ENCODE measurements at regions not wholly inside any gene's neighbourhood (a gene's known extent, or its start where the extent isn't known, plus 50 kb on each side); places are given as distances from the start of the nearest gene placed in this dataset.

DNA sequence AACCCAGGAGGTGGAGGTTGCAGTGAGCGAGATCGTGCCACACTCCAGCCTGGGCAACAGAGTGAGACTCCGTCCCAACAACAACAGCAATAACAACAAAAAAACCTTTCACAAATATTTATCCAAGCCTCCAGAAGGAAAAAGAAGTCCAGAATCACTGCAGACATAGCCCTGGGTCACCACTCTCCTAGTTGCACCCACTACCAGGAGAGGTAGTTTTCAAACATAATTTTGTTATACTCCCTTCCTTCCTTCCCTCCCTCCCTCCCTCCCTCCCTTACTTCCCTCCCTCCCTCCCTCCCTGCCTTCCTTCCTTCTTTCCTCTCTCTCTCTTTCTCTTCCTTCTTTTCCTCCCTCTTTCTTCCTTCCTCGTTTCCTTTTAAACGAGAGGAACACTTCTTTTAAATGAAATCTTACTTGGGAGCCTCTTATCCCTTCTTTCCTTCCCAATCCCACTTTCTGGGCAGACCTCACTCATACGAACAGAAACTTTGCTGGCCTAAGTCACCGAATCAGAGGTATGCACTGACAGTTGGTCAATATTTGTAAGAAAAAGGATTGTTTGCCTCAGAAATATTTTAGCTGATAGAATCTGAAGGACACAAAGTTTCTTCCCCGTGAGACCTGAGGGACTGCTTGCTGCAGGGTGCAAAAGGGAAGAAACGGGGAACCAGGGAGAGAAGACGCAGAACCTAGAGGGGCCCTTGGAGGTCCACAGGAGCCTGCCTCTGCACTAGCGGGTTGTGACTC, 88.1 kb upstream of the AGAP1 start:
- Mint-ChIP-seq H3K27ac (no peak overlapping the region), H3K4me1 (no peaks in the 10 kb centered on the region), H3K27me3 (peaks cover 3 to 32% (median 13%) of the 10 kb centered on the region in 5 donors), H3K4me3 (no peak overlapping the region), H3K36me3 (no peaks in the 10 kb centered on the region), H3K9me3 (peaks cover 0 to 6% (median 3%) of the 10 kb centered on the region in 11 donors)
- intact Hi-C loops (cut with micrococcal nuclease), result no loop called here
- CTCF ChIA-PET, result no interaction called here
- Histone ChIP-seq H3K27ac (ENCODE audit: low read depth, low read length) (no peak overlapping the region), H3K36me3 (ENCODE audit: control insufficient read depth in 2 of 3, insufficient read depth in 3 of 3, low read length in 3 of 3) (no peaks in the 10 kb centered on the region), H3K27me3 (ENCODE audit: control insufficient read depth in 2 of 2, insufficient read depth in 2 of 2, low read length in 2 of 2) (no peaks in the 10 kb centered on the region), H3K4me3 (ENCODE audit: low read length) (no peak overlapping the region), H3K9me3 (ENCODE audit: control insufficient read depth in 2 of 3, low read length in 3 of 3) (no peaks in the 10 kb centered on the region), H3K4me1 (ENCODE audit: control insufficient read depth in 2 of 2, insufficient read depth in 2 of 2, low read length in 2 of 2) (no peaks in the 10 kb centered on the region)
- POLR2A ChIA-PET, result no interaction called here
- DNase-seq (no peak), ATAC-seq (no peak)

- CTCF ChIA-PET, result no interaction called here
- Histone ChIP-seq H3K4me1 (ENCODE audit: control insufficient read depth in 2 of 2, insufficient read depth in 2 of 2, low read length in 2 of 2) (no peaks in the 10 kb centered on the region), H3K9me3 (ENCODE audit: control insufficient read depth in 2 of 3, low read length in 3 of 3) (no peaks in the 10 kb centered on the region), H3K4me3 (ENCODE audit: low read length) (no peak overlapping the region), H3K27ac (ENCODE audit: low read depth, low read length) (no peak overlapping the region), H3K36me3 (ENCODE audit: control insufficient read depth in 2 of 3, insufficient read depth in 3 of 3, low read length in 3 of 3) (no peaks in the 10 kb centered on the region), H3K27me3 (ENCODE audit: control insufficient read depth in 2 of 2, insufficient read depth in 2 of 2, low read length in 2 of 2) (no peaks in the 10 kb centered on the region)
- peaks cover 0 to 4% (median under 1%) of the 10 kb centered on the region in 11 donors for H3K9me3 Mint-ChIP-seq
- no peak overlapping the region for H3K4me3 Mint-ChIP-seq
- POLR2A ChIA-PET, result no interaction called here
- no peaks in the 10 kb centered on the region for H3K36me3 Mint-ChIP-seq
- no peaks in the 10 kb centered on the region for H3K4me1 Mint-ChIP-seq
- intact Hi-C loops (cut with micrococcal nuclease), result no loop called here
- DNase-seq, result no peak
- no peak for ATAC-seq
- no peak overlapping the region for H3K27ac Mint-ChIP-seq
- H3K27me3 Mint-ChIP-seq, result peaks cover 3 to 33% (median 13%) of the 10 kb centered on the region in 5 donors
These were observed 87.4 kb upstream of the AGAP1 start for GRCh38 chr2:235406430-235406829.

GRCh38 chr2:235411905-235412485, 81.8 kb upstream of the AGAP1 start:
- POLR2A ChIA-PET, result no interaction called here
- peaks cover 0 to 19% (median 12%) of the 10 kb centered on the region in 5 donors for H3K27me3 Mint-ChIP-seq
- no peak for ATAC-seq

GRCh38 chr2:235413064-235413463, 80.8 kb upstream of the AGAP1 start:
- CTCF ChIA-PET, result no interaction called here
- no peak overlapping the region for H3K27ac ChIP-seq (ENCODE audit: low read depth, low read length)

More at GRCh38 chr2:235411905-235412485, 81.8 kb upstream of the AGAP1 start:
- Histone ChIP-seq H3K4me1 (ENCODE audit: control insufficient read depth in 2 of 2, insufficient read depth in 2 of 2, low read length in 2 of 2) (no peaks in the 10 kb centered on the region), H3K27ac (ENCODE audit: low read depth, low read length) (no peak overlapping the region), H3K4me3 (ENCODE audit: low read length) (no peak overlapping the region), H3K36me3 (ENCODE audit: control insufficient read depth in 2 of 3, insufficient read depth in 3 of 3, low read length in 3 of 3) (no peaks in the 10 kb centered on the region), H3K9me3 (ENCODE audit: control insufficient read depth in 2 of 3, low read length in 3 of 3) (no peaks in the 10 kb centered on the region), H3K27me3 (ENCODE audit: control insufficient read depth in 2 of 2, insufficient read depth in 2 of 2, low read length in 2 of 2) (no peaks in the 10 kb centered on the region)
- peaks cover 0 to 12% (median 3%) of the 10 kb centered on the region in 11 donors for H3K9me3 Mint-ChIP-seq
- no peaks in the 10 kb centered on the region for H3K36me3 Mint-ChIP-seq
- CTCF ChIA-PET, result no interaction called here
- no peaks in the 10 kb centered on the region for H3K4me1 Mint-ChIP-seq
- H3K4me3 Mint-ChIP-seq, result no peak overlapping the region
- no peak for DNase-seq
- intact Hi-C loops (cut with micrococcal nuclease), result no loop called here
- no peak overlapping the region for H3K27ac Mint-ChIP-seq

GRCh38 chr2:235414422-235414821, 79.4 kb upstream of the AGAP1 start:
- CTCF ChIA-PET, result no interaction called here

More at GRCh38 chr2:235413064-235413463, 80.8 kb upstream of the AGAP1 start:
- H3K36me3 Mint-ChIP-seq, result no peaks in the 10 kb centered on the region
- H3K27me3 ChIP-seq (ENCODE audit: control insufficient read depth in 2 of 2, insufficient read depth in 2 of 2, low read length in 2 of 2), result no peaks in the 10 kb centered on the region
- H3K27ac Mint-ChIP-seq, result no peak overlapping the region
- ATAC-seq (no peak), DNase-seq (no peak)
- intact Hi-C loops (cut with micrococcal nuclease), result no loop called here
- peaks cover 0 to 29% (median 17%) of the 10 kb centered on the region in 5 donors for H3K27me3 Mint-ChIP-seq
- POLR2A ChIA-PET, result no interaction called here
- H3K4me3 ChIP-seq (ENCODE audit: low read length), result no peak overlapping the region
- H3K4me1 ChIP-seq (ENCODE audit: control insufficient read depth in 2 of 2, insufficient read depth in 2 of 2, low read length in 2 of 2), result no peaks in the 10 kb centered on the region
- H3K9me3 ChIP-seq (ENCODE audit: control insufficient read depth in 2 of 3, low read length in 3 of 3), result no peaks in the 10 kb centered on the region
- H3K36me3 ChIP-seq (ENCODE audit: control insufficient read depth in 2 of 3, insufficient read depth in 3 of 3, low read length in 3 of 3), result no peaks in the 10 kb centered on the region
- H3K4me3 Mint-ChIP-seq, result no peak overlapping the region
- peaks cover 0 to 9% (median 2%) of the 10 kb centered on the region in 11 donors for H3K9me3 Mint-ChIP-seq
- H3K4me1 Mint-ChIP-seq, result no peaks in the 10 kb centered on the region

GRCh38 chr2:235416858-235417499, 76.9 kb upstream of the AGAP1 start:
- no peak overlapping the region for H3K4me3 Mint-ChIP-seq
- H3K27me3 Mint-ChIP-seq, result peaks cover 0 to 35% (median 13%) of the 10 kb centered on the region in 5 donors
- CTCF ChIA-PET, result no interaction called here
- POLR2A ChIA-PET, result no interaction called here
- Histone ChIP-seq H3K4me1 (ENCODE audit: control insufficient read depth in 2 of 2, insufficient read depth in 2 of 2, low read length in 2 of 2) (no peaks in the 10 kb centered on the region), H3K9me3 (ENCODE audit: control insufficient read depth in 2 of 3, low read length in 3 of 3) (no peaks in the 10 kb centered on the region), H3K27ac (ENCODE audit: low read depth, low read length) (no peak overlapping the region), H3K4me3 (ENCODE audit: low read length) (no peak overlapping the region), H3K36me3 (ENCODE audit: control insufficient read depth in 2 of 3, insufficient read depth in 3 of 3, low read length in 3 of 3) (no peaks in the 10 kb centered on the region), H3K27me3 (ENCODE audit: control insufficient read depth in 2 of 2, insufficient read depth in 2 of 2, low read length in 2 of 2) (no peaks in the 10 kb centered on the region)
- no peak for ATAC-seq
- H3K27ac Mint-ChIP-seq, result no peak overlapping the region
- no peaks in the 10 kb centered on the region for H3K36me3 Mint-ChIP-seq
- H3K9me3 Mint-ChIP-seq, result peaks cover 0 to 6% (median 0%) of the 10 kb centered on the region in 11 donors
- DNase-seq, result no peak
- intact Hi-C loops (cut with micrococcal nuclease), result no loop called here
- H3K4me1 Mint-ChIP-seq, result no peaks in the 10 kb centered on the region

More at GRCh38 chr2:235414422-235414821, 79.4 kb upstream of the AGAP1 start:
- DNase-seq, result no peak
- no peaks in the 10 kb centered on the region for H3K4me1 Mint-ChIP-seq
- Histone ChIP-seq H3K9me3 (ENCODE audit: control insufficient read depth in 2 of 3, low read length in 3 of 3) (no peaks in the 10 kb centered on the region), H3K36me3 (ENCODE audit: control insufficient read depth in 2 of 3, insufficient read depth in 3 of 3, low read length in 3 of 3) (no peaks in the 10 kb centered on the region), H3K27ac (ENCODE audit: low read depth, low read length) (no peak overlapping the region), H3K4me3 (ENCODE audit: low read length) (no peak overlapping the region), H3K4me1 (ENCODE audit: control insufficient read depth in 2 of 2, insufficient read depth in 2 of 2, low read length in 2 of 2) (no peaks in the 10 kb centered on the region), H3K27me3 (ENCODE audit: control insufficient read depth in 2 of 2, insufficient read depth in 2 of 2, low read length in 2 of 2) (no peaks in the 10 kb centered on the region)
- H3K9me3 Mint-ChIP-seq, result peaks cover 0 to 8% (median 2%) of the 10 kb centered on the region in 11 donors
- intact Hi-C loops (cut with micrococcal nuclease), result no loop called here
- H3K27ac Mint-ChIP-seq, result no peak overlapping the region
- no peak overlapping the region for H3K4me3 Mint-ChIP-seq
- H3K27me3 Mint-ChIP-seq, result peaks cover 0 to 30% (median 17%) of the 10 kb centered on the region in 5 donors
- no peaks in the 10 kb centered on the region for H3K36me3 Mint-ChIP-seq
- POLR2A ChIA-PET, result no interaction called here
- ATAC-seq, result no peak
